ENCODE measurements at regions not wholly inside any gene's neighbourhood (a gene's known extent, or its start where the extent isn't known, plus 50 kb on each side); places are given as distances from the start of the nearest gene placed in this dataset.

DNA sequence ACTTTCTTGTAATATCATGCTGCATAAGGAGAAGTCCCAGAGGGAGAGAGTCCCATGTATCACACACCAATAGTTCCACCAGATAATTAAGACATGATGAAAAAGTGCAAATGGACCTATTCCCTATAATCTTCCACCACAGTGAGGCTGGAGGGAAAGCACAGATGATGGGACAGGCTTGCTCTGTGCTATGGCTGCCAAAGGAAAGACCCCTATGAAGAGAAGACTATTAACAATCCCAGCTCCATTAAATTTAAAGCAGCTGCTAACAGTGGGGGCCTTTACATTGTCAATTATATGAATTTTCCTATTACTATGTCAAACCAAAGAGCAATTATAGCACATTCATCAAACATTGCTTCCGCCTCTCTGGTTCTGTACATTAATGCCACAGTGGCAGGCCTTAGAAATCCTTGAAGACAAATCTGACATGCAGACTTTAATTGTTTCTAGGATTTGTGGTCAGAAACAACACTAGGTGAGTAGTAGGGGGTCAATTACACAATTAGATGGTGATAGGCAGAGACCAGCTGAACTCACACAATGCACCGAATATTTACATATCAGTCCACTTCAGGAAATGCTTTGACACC lies 551.3 kb downstream of the TLE1 start:
- TF ChIP-seq POLR2AphosphoS5 (IDR thresholded peaks at IDR 0.05; ENCODE audit: borderline replicate concordance, low read depth, low read length) (no peak), EZH2 (IDR thresholded peaks at IDR 0.05) (no peak), FOXP2 (optimal IDR thresholded peaks at IDR 0.05; ENCODE audit: control extremely low read depth, extremely low read length, insufficient read depth) (no peak)

DNA sequence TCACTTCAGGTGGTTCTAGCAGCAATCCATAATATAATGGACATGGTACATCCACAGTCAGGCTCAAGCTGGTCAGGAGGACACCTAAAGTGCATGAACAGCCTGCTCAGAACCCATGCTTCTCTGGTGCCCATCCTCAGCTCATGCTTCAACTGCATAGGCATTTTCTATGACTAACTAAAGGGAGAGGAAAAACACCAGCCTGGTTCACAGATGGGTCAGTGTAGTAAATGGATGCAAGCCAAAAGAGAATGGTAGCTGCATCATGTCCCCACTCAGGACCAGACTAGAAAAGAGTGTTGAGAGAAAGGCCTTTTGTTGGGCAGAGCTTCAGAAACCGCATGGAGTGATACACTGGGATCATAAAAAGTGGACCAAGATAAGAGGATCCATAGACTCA lies 556.6 kb downstream of the TLE1 start:
- no peak overlapping the region for H3K4me3 ChIP-seq
- H3K9ac ChIP-seq (ENCODE audit: insufficient read length): no peak overlapping the region
- no peaks in the 10 kb centered on the region for H3K9me3 ChIP-seq (ENCODE audit: low read depth, low read length)
- no peak overlapping the region for H3K27ac ChIP-seq
- DNase-seq (ENCODE audit: low read depth, low spot score): no peak
- TF ChIP-seq EZH2 (IDR thresholded peaks at IDR 0.05) (no peak), FOXP2 (optimal IDR thresholded peaks at IDR 0.05; ENCODE audit: control extremely low read depth, extremely low read length, insufficient read depth) (no peak), POLR2AphosphoS5 (IDR thresholded peaks at IDR 0.05; ENCODE audit: borderline replicate concordance, low read depth, low read length) (no peak)
- no peaks in the 10 kb centered on the region for H3K36me3 ChIP-seq (ENCODE audit: insufficient read depth, low read length)

More for the DNA sequence above, 551.3 kb downstream of the TLE1 start:
- Histone ChIP-seq H3K36me3 (ENCODE audit: insufficient read depth, low read length) (no peaks in the 10 kb centered on the region), H3K9me3 (ENCODE audit: low read depth, low read length) (no peaks in the 10 kb centered on the region), H3K9ac (ENCODE audit: insufficient read length) (no peak overlapping the region), H3K27ac (no peak overlapping the region), H3K4me3 (no peak overlapping the region)
- no peak for DNase-seq (ENCODE audit: low read depth, low spot score)

DNA sequence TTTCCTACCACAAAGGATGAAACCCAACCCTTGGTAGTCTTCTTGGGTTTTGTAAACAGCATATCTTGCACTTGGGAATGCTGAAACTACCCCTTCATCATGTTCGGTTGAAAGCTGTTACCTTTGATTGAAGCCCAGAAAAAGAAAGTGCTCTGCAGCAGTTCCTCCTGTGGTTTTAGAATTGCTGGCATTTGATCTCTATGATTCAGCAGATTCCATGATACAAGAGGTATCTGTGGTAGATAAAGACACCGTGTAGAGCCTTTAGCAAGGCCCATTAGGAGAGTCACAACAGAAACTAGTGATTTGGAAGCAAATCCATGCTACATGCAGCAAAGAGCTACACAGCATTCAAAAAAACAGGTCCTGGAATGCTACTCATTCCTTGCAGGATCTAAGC lies 557.0 kb downstream of the TLE1 start:
- no peaks in the 10 kb centered on the region for H3K36me3 ChIP-seq (ENCODE audit: insufficient read depth, low read length)
- H3K27ac ChIP-seq: no peak overlapping the region
- TF ChIP-seq POLR2AphosphoS5 (IDR thresholded peaks at IDR 0.05; ENCODE audit: borderline replicate concordance, low read depth, low read length): no peak
- no peak for TF ChIP-seq FOXP2 (optimal IDR thresholded peaks at IDR 0.05; ENCODE audit: control extremely low read depth, extremely low read length, insufficient read depth)
- no peak for TF ChIP-seq EZH2 (IDR thresholded peaks at IDR 0.05)
- H3K4me3 ChIP-seq: no peak overlapping the region
- no peaks in the 10 kb centered on the region for H3K9me3 ChIP-seq (ENCODE audit: low read depth, low read length)
- no peak for DNase-seq (ENCODE audit: low read depth, low spot score)
- H3K9ac ChIP-seq (ENCODE audit: insufficient read length): no peak overlapping the region

DNA sequence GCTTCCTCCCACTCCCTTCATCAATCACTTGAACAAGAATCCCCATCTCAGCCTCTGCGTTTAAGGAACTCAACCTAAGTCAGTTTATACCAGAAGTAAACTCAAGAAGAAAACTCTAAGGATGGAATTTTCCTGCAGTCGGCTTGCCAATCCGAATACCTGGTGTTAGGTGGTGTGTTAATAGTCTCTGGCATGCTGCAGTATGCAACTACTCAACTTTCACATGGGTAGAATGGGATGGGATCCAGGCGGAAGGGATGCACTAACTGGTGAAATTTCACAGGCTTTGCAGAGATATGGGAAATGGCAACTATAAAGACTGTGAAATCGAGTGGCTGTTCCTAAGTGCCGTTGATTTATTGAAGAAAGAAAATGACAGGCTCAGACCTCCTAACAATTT lies 560.6 kb downstream of the TLE1 start:
- Histone ChIP-seq H3K9me3 (ENCODE audit: low read depth, low read length) (no peaks in the 10 kb centered on the region), H3K4me3 (no peak overlapping the region), H3K27ac (no peak overlapping the region), H3K9ac (ENCODE audit: insufficient read length) (no peak overlapping the region), H3K36me3 (ENCODE audit: insufficient read depth, low read length) (no peaks in the 10 kb centered on the region)
- no peak for TF ChIP-seq EZH2 (IDR thresholded peaks at IDR 0.05)
- TF ChIP-seq POLR2AphosphoS5 (IDR thresholded peaks at IDR 0.05; ENCODE audit: borderline replicate concordance, low read depth, low read length): no peak
- no peak for TF ChIP-seq FOXP2 (optimal IDR thresholded peaks at IDR 0.05; ENCODE audit: control extremely low read depth, extremely low read length, insufficient read depth)
- no peak for DNase-seq (ENCODE audit: low read depth, low spot score)

DNA sequence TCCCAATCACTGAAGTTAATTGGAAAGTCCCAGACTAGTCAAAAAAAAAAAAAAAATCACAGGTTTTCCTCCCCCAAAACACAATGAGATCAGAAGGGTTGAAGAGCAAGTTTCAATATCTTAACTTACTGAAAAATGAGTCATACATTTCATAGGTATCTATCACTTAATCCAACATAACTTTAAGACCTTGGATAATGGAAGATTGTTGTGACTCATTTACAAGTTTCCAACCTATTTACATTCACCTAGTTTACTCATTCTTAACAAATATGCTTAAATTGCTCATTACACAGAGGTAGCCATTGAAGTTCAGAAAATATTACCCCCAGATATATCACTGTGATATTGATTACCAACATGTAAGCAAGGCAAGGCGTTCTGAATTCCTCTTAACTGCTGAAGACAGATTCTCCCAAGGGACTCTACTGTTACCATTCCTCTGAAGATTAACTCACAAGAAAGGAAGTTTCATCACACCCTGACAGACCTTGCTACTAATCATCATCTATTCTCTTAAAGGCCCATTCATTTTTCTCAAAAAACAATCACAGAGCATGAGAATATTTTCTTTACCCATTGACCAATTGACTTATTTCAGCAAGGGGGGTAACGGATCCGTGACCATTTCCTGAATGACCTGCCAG lies 563.8 kb downstream of the TLE1 start:
- Histone ChIP-seq H3K27ac (no peak overlapping the region), H3K36me3 (ENCODE audit: insufficient read depth, low read length) (no peaks in the 10 kb centered on the region), H3K9me3 (ENCODE audit: low read depth, low read length) (no peaks in the 10 kb centered on the region), H3K9ac (ENCODE audit: insufficient read length) (no peak overlapping the region), H3K4me3 (no peak overlapping the region)
- no peak for DNase-seq (ENCODE audit: low read depth, low spot score)
- TF ChIP-seq FOXP2 (optimal IDR thresholded peaks at IDR 0.05; ENCODE audit: control extremely low read depth, extremely low read length, insufficient read depth): no peak
- no peak for TF ChIP-seq EZH2 (IDR thresholded peaks at IDR 0.05)
- no peak for TF ChIP-seq POLR2AphosphoS5 (IDR thresholded peaks at IDR 0.05; ENCODE audit: borderline replicate concordance, low read depth, low read length)

DNA sequence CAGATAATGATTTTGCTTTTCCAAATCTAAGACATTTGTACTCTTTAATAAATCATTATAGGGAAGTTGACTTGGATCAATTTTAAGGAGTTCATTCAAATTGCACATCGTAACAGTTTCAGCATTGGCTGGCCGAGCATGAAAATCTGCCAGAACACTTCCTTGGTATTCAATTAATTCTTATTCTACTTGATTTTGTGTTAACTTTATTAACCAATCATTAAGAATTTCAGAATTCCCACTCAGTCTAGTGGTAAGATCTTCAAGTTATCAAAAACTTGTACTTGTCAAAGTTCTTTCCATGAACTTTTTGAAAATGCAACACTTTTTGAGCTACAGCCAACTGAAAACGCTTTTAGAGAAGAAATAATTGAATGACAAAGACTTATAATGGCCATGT lies 565.8 kb downstream of the TLE1 start:
- Histone ChIP-seq H3K4me3 (no peak overlapping the region), H3K9ac (ENCODE audit: insufficient read length) (no peak overlapping the region), H3K36me3 (ENCODE audit: insufficient read depth, low read length) (no peaks in the 10 kb centered on the region), H3K27ac (no peak overlapping the region), H3K9me3 (ENCODE audit: low read depth, low read length) (no peaks in the 10 kb centered on the region)
- DNase-seq (ENCODE audit: low read depth, low spot score): no peak
- TF ChIP-seq FOXP2 (optimal IDR thresholded peaks at IDR 0.05; ENCODE audit: control extremely low read depth, extremely low read length, insufficient read depth): no peak
- no peak for TF ChIP-seq POLR2AphosphoS5 (IDR thresholded peaks at IDR 0.05; ENCODE audit: borderline replicate concordance, low read depth, low read length)
- no peak for TF ChIP-seq EZH2 (IDR thresholded peaks at IDR 0.05)

DNA sequence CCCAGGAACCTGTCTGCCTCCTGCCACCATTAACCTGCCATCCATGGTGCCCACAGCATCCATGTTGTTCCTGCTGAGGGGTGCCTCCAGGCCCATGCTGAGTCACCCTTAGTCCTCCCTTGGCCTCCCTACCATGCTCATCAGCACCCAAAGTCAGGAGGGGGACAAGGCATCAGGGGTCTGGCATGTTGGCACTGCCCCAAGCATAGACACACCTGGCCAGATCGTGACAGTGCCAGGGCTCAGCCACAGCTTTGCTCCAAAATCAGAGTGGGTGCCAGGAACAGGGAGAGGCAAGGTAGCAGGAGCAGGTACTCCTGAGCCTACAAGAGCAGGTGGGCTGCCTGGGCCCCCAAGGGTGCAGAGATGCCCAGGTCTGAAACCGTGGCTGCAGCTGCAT lies 566.6 kb downstream of the TLE1 start:
- H3K36me3 ChIP-seq (ENCODE audit: insufficient read depth, low read length): no peaks in the 10 kb centered on the region
- TF ChIP-seq FOXP2 (optimal IDR thresholded peaks at IDR 0.05; ENCODE audit: control extremely low read depth, extremely low read length, insufficient read depth): no peak
- no peak for TF ChIP-seq POLR2AphosphoS5 (IDR thresholded peaks at IDR 0.05; ENCODE audit: borderline replicate concordance, low read depth, low read length)
- TF ChIP-seq EZH2 (IDR thresholded peaks at IDR 0.05): no peak
- no peak overlapping the region for H3K9ac ChIP-seq (ENCODE audit: insufficient read length)
- no peak overlapping the region for H3K27ac ChIP-seq
- DNase-seq (ENCODE audit: low read depth, low spot score): no peak
- no peak overlapping the region for H3K4me3 ChIP-seq
- H3K9me3 ChIP-seq (ENCODE audit: low read depth, low read length): no peaks in the 10 kb centered on the region

- Histone ChIP-seq H3K36me3 (ENCODE audit: insufficient read depth, low read length) (no peaks in the 10 kb centered on the region), H3K27ac (no peak overlapping the region), H3K9me3 (ENCODE audit: low read depth, low read length) (no peaks in the 10 kb centered on the region), H3K9ac (ENCODE audit: insufficient read length) (no peak overlapping the region), H3K4me3 (no peak overlapping the region)
- DNase-seq (ENCODE audit: low read depth, low spot score): no peak
- TF ChIP-seq FOXP2 (optimal IDR thresholded peaks at IDR 0.05; ENCODE audit: control extremely low read depth, extremely low read length, insufficient read depth) (no peak), POLR2AphosphoS5 (IDR thresholded peaks at IDR 0.05; ENCODE audit: borderline replicate concordance, low read depth, low read length) (no peak), EZH2 (IDR thresholded peaks at IDR 0.05) (no peak)
Measured at GRCh38 chr9:81119591-81119990, 569.8 kb downstream of the TLE1 start.
